ENCODE measurements at regions not wholly inside any gene's neighbourhood (a gene's known extent, or its start where the extent isn't known, plus 50 kb on each side); places are given as distances from the start of the nearest gene placed in this dataset.

GRCh38 chr11:70646272-70647049 is 248.1 kb downstream of the CTTN start:
- no peak for TF ChIP-seq EZH2 (IDR thresholded peaks at IDR 0.05)
- no peak for TF ChIP-seq EZH2phosphoT487 (IDR thresholded peaks at IDR 0.05)
- TF ChIP-seq, protein P1, sequence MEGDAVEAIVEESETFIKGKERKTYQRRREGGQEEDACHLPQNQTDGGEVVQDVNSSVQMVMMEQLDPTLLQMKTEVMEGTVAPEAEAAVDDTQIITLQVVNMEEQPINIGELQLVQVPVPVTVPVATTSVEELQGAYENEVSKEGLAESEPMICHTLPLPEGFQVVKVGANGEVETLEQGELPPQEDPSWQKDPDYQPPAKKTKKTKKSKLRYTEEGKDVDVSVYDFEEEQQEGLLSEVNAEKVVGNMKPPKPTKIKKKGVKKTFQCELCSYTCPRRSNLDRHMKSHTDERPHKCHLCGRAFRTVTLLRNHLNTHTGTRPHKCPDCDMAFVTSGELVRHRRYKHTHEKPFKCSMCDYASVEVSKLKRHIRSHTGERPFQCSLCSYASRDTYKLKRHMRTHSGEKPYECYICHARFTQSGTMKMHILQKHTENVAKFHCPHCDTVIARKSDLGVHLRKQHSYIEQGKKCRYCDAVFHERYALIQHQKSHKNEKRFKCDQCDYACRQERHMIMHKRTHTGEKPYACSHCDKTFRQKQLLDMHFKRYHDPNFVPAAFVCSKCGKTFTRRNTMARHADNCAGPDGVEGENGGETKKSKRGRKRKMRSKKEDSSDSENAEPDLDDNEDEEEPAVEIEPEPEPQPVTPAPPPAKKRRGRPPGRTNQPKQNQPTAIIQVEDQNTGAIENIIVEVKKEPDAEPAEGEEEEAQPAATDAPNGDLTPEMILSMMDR (IDR thresholded peaks at IDR 0.05): no peak
- Histone ChIP-seq H2AFZ (replicated peaks) (no peak overlapping the region), H3F3A (ENCODE audit: low read depth) (peaks cover 15% of the 10 kb centered on the region), H4K20me1 (ENCODE audit: low read depth) (peaks cover 59% of the 10 kb centered on the region), H3K79me2 (ENCODE audit: low read depth) (no peaks in the 10 kb centered on the region), H3K27me3 (peaks cover 6% of the 10 kb centered on the region), H3K4me1 (peaks cover 31% of the 10 kb centered on the region), H3K36me3 (no peaks in the 10 kb centered on the region), H3K4me2 (no peak overlapping the region), H3K9me3 (ENCODE audit: low read depth) (no peaks in the 10 kb centered on the region), H3K9ac (no peak overlapping the region), H3K27ac (no peak overlapping the region), H3K4me3 (no peak overlapping the region)
- Mint-ChIP-seq H3K27me3 (ENCODE audit: insufficient read depth, low read depth) (peaks cover 8% of the 10 kb centered on the region), H3K4me1 (peaks cover 20% of the 10 kb centered on the region), H3K4me3 (no peak overlapping the region), H3K9me3 (no peaks in the 10 kb centered on the region), H3K36me3 (no peaks in the 10 kb centered on the region), H3K27ac (no peak overlapping the region)
- no peak for DNase-seq (ENCODE audit: low spot score)

GRCh38 chr11:70647188-70648166 is 249.1 kb downstream of the CTTN start:
- Histone ChIP-seq H3K36me3 (no peaks in the 10 kb centered on the region), H3F3A (ENCODE audit: low read depth) (peaks cover 5% of the 10 kb centered on the region), H2AFZ (replicated peaks) (no peak overlapping the region), H3K4me3 (no peak overlapping the region), H3K9ac (no peak overlapping the region), H3K9me3 (ENCODE audit: low read depth) (no peaks in the 10 kb centered on the region), H3K4me2 (peak overlapping the region; percentile 47), H4K20me1 (ENCODE audit: low read depth) (peaks cover 62% of the 10 kb centered on the region), H3K27ac (no peak overlapping the region), H3K79me2 (ENCODE audit: low read depth) (no peaks in the 10 kb centered on the region), H3K4me1 (peaks cover 21% of the 10 kb centered on the region), H3K27me3 (peaks cover 6% of the 10 kb centered on the region)
- H3K4me1 Mint-ChIP-seq: peaks cover 12% of the 10 kb centered on the region
- peaks cover 10% of the 10 kb centered on the region for H3K27me3 Mint-ChIP-seq (ENCODE audit: insufficient read depth, low read depth)
- no peaks in the 10 kb centered on the region for H3K36me3 Mint-ChIP-seq
- no peak for DNase-seq (ENCODE audit: low spot score)
- H3K9me3 Mint-ChIP-seq: no peaks in the 10 kb centered on the region
- TF ChIP-seq, protein P1 (IDR thresholded peaks at IDR 0.05): no peak
- no peak overlapping the region for H3K4me3 Mint-ChIP-seq
- no peak overlapping the region for H3K27ac Mint-ChIP-seq

DNA sequence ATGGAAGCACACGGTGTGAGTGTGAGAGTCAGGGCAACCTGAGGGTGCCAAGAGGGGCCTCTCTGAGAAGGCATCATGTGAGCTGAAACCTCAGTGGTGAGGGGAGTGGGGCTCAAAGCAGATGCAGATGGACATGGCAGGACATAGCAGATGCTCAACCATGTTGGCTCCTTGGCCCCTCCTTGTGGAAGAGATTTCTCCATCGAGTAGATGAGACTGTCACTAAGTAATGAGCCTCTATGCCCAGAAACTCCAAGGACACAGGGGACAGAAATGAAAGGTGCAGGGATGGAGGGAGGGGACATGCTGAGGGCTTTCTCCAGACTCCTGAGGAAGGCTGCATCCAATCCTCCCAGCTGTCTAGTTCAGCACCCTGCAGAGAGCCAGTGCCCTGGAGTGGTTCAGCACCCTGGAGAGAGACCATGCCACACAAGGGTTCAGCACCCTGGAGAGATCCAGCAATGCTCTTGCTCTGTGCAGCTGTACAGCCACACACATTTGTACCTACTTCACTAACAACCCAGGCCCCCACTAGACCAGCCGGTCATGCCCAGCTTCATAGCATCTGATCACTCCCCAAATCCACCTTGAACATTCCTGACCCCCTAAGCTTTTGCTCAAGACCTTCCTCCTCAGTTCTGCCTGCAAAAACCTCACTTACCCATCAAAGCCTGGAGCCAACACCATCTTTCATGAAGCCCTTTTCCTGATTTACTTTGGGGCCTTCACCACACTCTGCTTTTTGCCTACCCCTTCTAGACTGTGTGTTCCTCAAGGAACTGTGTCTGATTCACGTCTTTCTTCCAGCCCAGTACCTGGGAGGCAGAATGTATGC is 252.0 kb downstream of the CTTN start:
- no peak overlapping the region for H3K4me2 ChIP-seq

More for the DNA sequence above, 252.0 kb downstream of the CTTN start:
- no peaks in the 10 kb centered on the region for H3K36me3 Mint-ChIP-seq
- TF ChIP-seq EZH2 (IDR thresholded peaks at IDR 0.05) (no peak), EZH2phosphoT487 (IDR thresholded peaks at IDR 0.05) (no peak)
- TF ChIP-seq, protein P1 (IDR thresholded peaks at IDR 0.05): no peak
- Histone ChIP-seq H3K9me3 (ENCODE audit: low read depth) (no peaks in the 10 kb centered on the region), H3K4me3 (no peak overlapping the region), H3K27ac (no peak overlapping the region), H3K27me3 (peaks cover 6% of the 10 kb centered on the region), H3K79me2 (ENCODE audit: low read depth) (no peaks in the 10 kb centered on the region), H3K9ac (no peak overlapping the region), H3K36me3 (no peaks in the 10 kb centered on the region), H3K4me1 (peaks cover 14% of the 10 kb centered on the region), H4K20me1 (ENCODE audit: low read depth) (peaks cover 69% of the 10 kb centered on the region), H3F3A (ENCODE audit: low read depth) (peaks cover 5% of the 10 kb centered on the region), H2AFZ (replicated peaks) (no peak overlapping the region)
- H3K4me3 Mint-ChIP-seq: no peak overlapping the region
- no peak overlapping the region for H3K27ac Mint-ChIP-seq
- H3K9me3 Mint-ChIP-seq: no peaks in the 10 kb centered on the region
- peak; percentile 94 for DNase-seq (ENCODE audit: low spot score)
- peaks cover 11% of the 10 kb centered on the region for H3K27me3 Mint-ChIP-seq (ENCODE audit: insufficient read depth, low read depth)
- peaks cover 7% of the 10 kb centered on the region for H3K4me1 Mint-ChIP-seq

All from neural progenitor cell (in vitro differentiated cells).